HG02623 (cell line): ENCODE measurements at regions not wholly inside any gene's neighbourhood (a gene's known extent, or its start where the extent isn't known, plus 50 kb on each side); places are given as distances from the start of the nearest gene placed in this dataset.

ENCODE experiments used
- ATAC-seq: cut with Tn5 transposase; IDR thresholded peaks from one replicate; pipeline ENCODE4 v1.9.1; 2021; ENCODE audit warnings: moderate library complexity; ENCODE audit not compliant: unreplicated experiment

DNA sequence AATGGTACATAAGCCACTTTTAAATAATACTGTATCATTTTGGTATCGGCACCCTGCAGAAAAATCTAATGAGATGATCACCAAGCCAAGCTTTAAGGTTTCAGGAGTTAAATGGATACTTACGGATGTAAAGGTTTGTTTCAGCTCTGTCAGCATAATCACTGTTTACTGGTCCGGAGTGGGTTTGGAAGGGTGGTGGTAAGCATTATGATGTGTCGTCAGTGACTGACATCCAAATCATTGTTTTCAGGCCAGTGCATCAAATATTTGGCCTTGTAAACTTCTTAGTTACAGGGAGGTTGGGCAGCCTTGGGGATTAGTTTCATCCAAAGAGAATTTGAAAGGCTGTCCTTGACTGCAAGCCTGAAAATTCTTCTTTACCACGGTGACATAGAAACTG, 50.0 kb upstream of the ATL2 start:
- no peak for ATAC-seq
